H9 (cell line): ENCODE measurements at regions not wholly inside any gene's neighbourhood (a gene's known extent, or its start where the extent isn't known, plus 50 kb on each side); places are given as distances from the start of the nearest gene placed in this dataset.

Experiments used
- DNase-seq: peaks from one replicate; pipeline ENCODE4 v3.0.0-alpha.2; 2017
- H2AFZ ChIP-seq: one replicate; pipeline ENCODE4 v1.6.1; 2013; ENCODE audit warnings: mild to moderate bottlenecking, low read length, control low read depth, moderate library complexity
- H2AK5ac ChIP-seq: 2 replicates; pipeline ENCODE4 v1.6.1; 2013; ENCODE audit warnings: low read length, control low read depth, mixed read lengths; ENCODE audit not compliant: insufficient read length
- H2BK120ac ChIP-seq: one replicate; pipeline ENCODE4 v1.6.1; 2013; ENCODE audit warnings: low read depth, mild to moderate bottlenecking, low read length, control low read depth, inconsistent platforms; ENCODE audit not compliant: poor library complexity, severe bottlenecking
- H2BK12ac ChIP-seq: 2 replicates; pipeline ENCODE4 v1.6.1; 2013; ENCODE audit warnings: low read length, control low read depth, mixed read lengths, low read depth; ENCODE audit not compliant: insufficient read length
- H2BK15ac ChIP-seq: 2 replicates; pipeline ENCODE4 v1.6.1; 2013; ENCODE audit warnings: low read depth, low read length, control low read depth
- H2BK20ac ChIP-seq: one replicate; pipeline ENCODE4 v1.6.1; 2013; ENCODE audit warnings: low read depth, mild to moderate bottlenecking, low read length, control low read depth, inconsistent platforms; ENCODE audit not compliant: poor library complexity, severe bottlenecking
- H2BK5ac ChIP-seq: 2 replicates; pipeline ENCODE4 v1.6.1; 2013; ENCODE audit warnings: low read length, control low read depth, mixed read lengths; ENCODE audit not compliant: insufficient read length
- H3K14ac ChIP-seq: 2 replicates; pipeline ENCODE4 v1.6.1; 2013; ENCODE audit warnings: low read length, control low read depth; ENCODE audit not compliant: insufficient read depth
- H3K18ac ChIP-seq: 2 replicates; pipeline ENCODE4 v1.6.1; 2013; ENCODE audit warnings: low read depth, mild to moderate bottlenecking, mixed read lengths, low read length, control low read depth; ENCODE audit not compliant: insufficient read length
- H3K23ac ChIP-seq: 2 replicates; pipeline ENCODE4 v1.6.1; 2013; ENCODE audit warnings: low read length, control low read depth, mixed read lengths, low read depth; ENCODE audit not compliant: insufficient read length
- H3K23me2 ChIP-seq: 2 replicates; pipeline ENCODE4 v1.6.1; 2013; ENCODE audit warnings: low read depth, mild to moderate bottlenecking, mixed read lengths, low read length, control low read depth; ENCODE audit not compliant: insufficient read length, poor library complexity, severe bottlenecking
- H3K27ac ChIP-seq: 2 replicates; pipeline ENCODE4 v1.5.1; 2013; ENCODE audit warnings: low read length, control low read depth, mixed read lengths, low read depth; ENCODE audit not compliant: insufficient read length
- H3K27me3 ChIP-seq: 2 replicates; pipeline ENCODE4 v1.6.1; 2013; ENCODE audit warnings: low read length, control low read depth, inconsistent platforms; ENCODE audit not compliant: insufficient read depth
- H3K4ac ChIP-seq: 2 replicates; pipeline ENCODE4 v1.6.1; 2013; ENCODE audit warnings: low read depth, mild to moderate bottlenecking, control low read depth, inconsistent platforms, low read length, moderate library complexity
- H3K4me1 ChIP-seq: 2 replicates; pipeline ENCODE4 v1.6.1; 2013; ENCODE audit warnings: low read length, control low read depth, inconsistent platforms; ENCODE audit not compliant: insufficient read depth
- H3K4me2 ChIP-seq: 2 replicates; pipeline ENCODE4 v1.6.1; 2013; ENCODE audit warnings: low read length, control low read depth, mixed read lengths; ENCODE audit not compliant: insufficient read length, insufficient read depth
- H3K56ac ChIP-seq: 2 replicates; pipeline ENCODE4 v1.6.1; 2013; ENCODE audit warnings: low read depth, mild to moderate bottlenecking, mixed read lengths, low read length, control low read depth; ENCODE audit not compliant: insufficient read length
- H3K79me1 ChIP-seq: 2 replicates; pipeline ENCODE4 v1.6.1; 2013; ENCODE audit warnings: low read depth, mild to moderate bottlenecking, moderate library complexity, low read length, control low read depth, inconsistent platforms; ENCODE audit not compliant: insufficient read depth, poor library complexity, severe bottlenecking
- H3K79me2 ChIP-seq: 2 replicates; pipeline ENCODE4 v1.6.1; 2013; ENCODE audit warnings: low read length, control low read depth, inconsistent platforms; ENCODE audit not compliant: insufficient read depth
- H3K9ac ChIP-seq: 2 replicates; pipeline ENCODE4 v1.6.1; 2013; ENCODE audit warnings: low read length, control low read depth, mixed read lengths; ENCODE audit not compliant: insufficient read length; ENCODE audit errors: extremely low read depth
- H3K9me3 ChIP-seq: one replicate; pipeline ENCODE4 v1.6.1; 2013; ENCODE audit warnings: low read depth, low read length, inconsistent platforms; ENCODE audit not compliant: control insufficient read depth
- H3T11ph ChIP-seq: one replicate; pipeline ENCODE4 v1.6.1; 2013; ENCODE audit warnings: mild to moderate bottlenecking, low read length, control low read depth, inconsistent platforms
- H4K20me1 ChIP-seq: one replicate; pipeline ENCODE4 v1.6.1; 2013; ENCODE audit not compliant: control insufficient read depth, insufficient read length, insufficient read depth
- H4K5ac ChIP-seq: 2 replicates; pipeline ENCODE4 v1.6.1; 2013; ENCODE audit warnings: low read depth, mild to moderate bottlenecking, mixed read lengths, low read length, control low read depth; ENCODE audit not compliant: insufficient read length
- H4K8ac ChIP-seq: replicated peaks from 2 replicates; pipeline ENCODE4 v1.6.1; 2013; ENCODE audit warnings: low read length, control low read depth, mixed read lengths, low read depth; ENCODE audit not compliant: insufficient read length
- H4K91ac ChIP-seq: 2 replicates; pipeline ENCODE4 v1.6.1; 2013; ENCODE audit warnings: low read depth, mild to moderate bottlenecking, moderate library complexity, mixed read lengths, low read length, control low read depth; ENCODE audit not compliant: insufficient read length
- H3K27ac Mint-ChIP-seq, 3 experiments: 2 replicates in 2 of 3; 3 replicates in 1 of 3; pipeline ENCODE4 v1.8.0; 2020 to 2021; ENCODE audit warnings: mixed read lengths in 3 of 3, mild to moderate bottlenecking in 1 of 3, moderate library complexity in 1 of 3
- H3K27me3 Mint-ChIP-seq: 2 replicates; pipeline ENCODE4 v1.8.0; 2021; ENCODE audit warnings: low read depth, mild to moderate bottlenecking, moderate library complexity, mixed read lengths
- H3K36me3 Mint-ChIP-seq, 3 experiments: 2 replicates in 2 of 3; 3 replicates in 1 of 3; pipeline ENCODE4 v1.8.0; 2020 to 2021; ENCODE audit warnings: low read depth in 3 of 3, mixed read lengths in 3 of 3; ENCODE audit not compliant: insufficient read depth in 1 of 3
- H3K4me1 Mint-ChIP-seq, 2 experiments: 2 replicates each; pipeline ENCODE4 v1.8.0; 2020; ENCODE audit warnings: mixed read lengths in 2 of 2
- H3K4me3 Mint-ChIP-seq, 2 experiments: 2 replicates in 1 of 2; 3 replicates in 1 of 2; pipeline ENCODE4 v1.8.0; 2020 to 2021; ENCODE audit warnings: mild to moderate bottlenecking in 2 of 2, mixed read lengths in 2 of 2, moderate library complexity in 1 of 2
- H3K9me3 Mint-ChIP-seq, 2 experiments: 2 replicates in 1 of 2; 3 replicates in 1 of 2; pipeline ENCODE4 v1.8.0; 2020; ENCODE audit warnings: mild to moderate bottlenecking in 2 of 2, mixed read lengths in 2 of 2, moderate library complexity in 1 of 2
- CTCF ChIP-seq: fragments of 200-600 bp; sonication (generic); conservative IDR thresholded peaks from 3 replicates; pipeline ENCODE4 v1.8.0; 2021; ENCODE audit warnings: antibody characterized with exemption, mild to moderate bottlenecking
- WGBS: extraction: QIAGEN DNeasy Blood & Tissue Kit; methylation state at CpG from one replicate; pipeline ENCODE4 v1.1.7; 2013; ENCODE audit warnings: missing lambda C conversion rate, low lambda C conversion rate, mixed read lengths; ENCODE audit not compliant: insufficient read length; ENCODE audit errors: extremely low coverage; 5-methylcytosine and 5-hydroxymethylcytosine counted together

GRCh38 chr7:32175099-32175498, 104.9 kb upstream of the PDE1C start:
- no peak overlapping the region for H3K14ac ChIP-seq
- no peaks in the 10 kb centered on the region for H3K9me3 ChIP-seq
- no peak overlapping the region for H3K56ac ChIP-seq
- no peak overlapping the region for H3K27ac ChIP-seq
- H2AFZ ChIP-seq: no peak overlapping the region
- no peak overlapping the region for H3K23ac ChIP-seq
- H3K27me3 ChIP-seq: no peaks in the 10 kb centered on the region
- Mint-ChIP-seq H3K36me3 (no peaks in the 10 kb centered on the region; a peak in 1 of 7 replicates), H3K27ac (no peak overlapping the region), H3K9me3 (peaks cover 0 to 2% of the 10 kb centered on the region in 2 experiments; a peak in 2 of 5 replicates), H3K4me3 (no peak overlapping the region), H3K4me1 (peaks cover 7 to 8% of the 10 kb centered on the region in 2 experiments), H3K27me3 (peaks cover 5% of the 10 kb centered on the region)
- no peak overlapping the region for H3K9ac ChIP-seq
- H4K91ac ChIP-seq: no peak overlapping the region
- WGBS: no CpG with 5 or more reads among the region's 2 CpGs
- no peak overlapping the region for H3K18ac ChIP-seq
- H3K4me2 ChIP-seq: no peak overlapping the region
- no peaks in the 10 kb centered on the region for H3K79me1 ChIP-seq
- no peak overlapping the region for H2BK12ac ChIP-seq
- no peak overlapping the region for H2BK20ac ChIP-seq
- no peak overlapping the region for H3T11ph ChIP-seq
- no peak overlapping the region for H4K8ac ChIP-seq
- H3K79me2 ChIP-seq: no peaks in the 10 kb centered on the region
- no peaks in the 10 kb centered on the region for H3K23me2 ChIP-seq
- H2AK5ac ChIP-seq: no peak overlapping the region
- H2BK5ac ChIP-seq: no peak overlapping the region
- H2BK15ac ChIP-seq: no peak overlapping the region
- no peak for TF ChIP-seq CTCF
- H4K5ac ChIP-seq: no peak overlapping the region
- no peak overlapping the region for H2BK120ac ChIP-seq
- H4K20me1 ChIP-seq: no peaks in the 10 kb centered on the region
- DNase-seq: no peak
- H3K4me1 ChIP-seq: no peaks in the 10 kb centered on the region
- no peak overlapping the region for H3K4ac ChIP-seq
